C4-2B (cell line): ENCODE measurements at regions not wholly inside any gene's neighbourhood (a gene's known extent, or its start where the extent isn't known, plus 50 kb on each side); places are given as distances from the start of the nearest gene placed in this dataset.

Experiments used
- ZFX ChIP-seq: fragments of 450-650 bp; IDR thresholded peaks from 2 replicates; pipeline ENCODE4 v1.6.1; 2017
- TF ChIP-seq, protein P1 (sequence below): fragments of 450-650 bp; conservative IDR thresholded peaks from 2 replicates; pipeline ENCODE4 v1.5.1; 2017; ENCODE audit warnings: mild to moderate bottlenecking

DNA sequence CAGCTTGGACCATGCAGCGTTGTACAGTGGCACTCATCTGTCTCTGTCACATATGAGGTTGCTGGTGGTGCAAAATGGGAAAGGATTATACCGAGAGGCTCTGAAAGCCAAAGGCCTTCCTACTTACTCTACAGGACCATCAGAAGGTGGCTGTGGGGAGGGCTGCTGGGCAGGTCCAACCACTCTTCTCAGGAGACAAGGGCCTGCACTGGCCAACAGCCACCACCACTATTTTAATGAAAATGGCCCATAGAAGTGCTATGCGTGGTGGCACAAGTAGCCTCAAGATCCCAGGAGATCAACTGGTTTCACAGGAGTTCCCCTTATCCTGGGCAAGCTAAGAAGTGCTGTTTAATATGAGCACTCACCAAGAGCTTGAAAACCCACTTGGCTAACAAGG lies 52.3 kb downstream of the MRPL57 start:
- TF ChIP-seq, protein P1, sequence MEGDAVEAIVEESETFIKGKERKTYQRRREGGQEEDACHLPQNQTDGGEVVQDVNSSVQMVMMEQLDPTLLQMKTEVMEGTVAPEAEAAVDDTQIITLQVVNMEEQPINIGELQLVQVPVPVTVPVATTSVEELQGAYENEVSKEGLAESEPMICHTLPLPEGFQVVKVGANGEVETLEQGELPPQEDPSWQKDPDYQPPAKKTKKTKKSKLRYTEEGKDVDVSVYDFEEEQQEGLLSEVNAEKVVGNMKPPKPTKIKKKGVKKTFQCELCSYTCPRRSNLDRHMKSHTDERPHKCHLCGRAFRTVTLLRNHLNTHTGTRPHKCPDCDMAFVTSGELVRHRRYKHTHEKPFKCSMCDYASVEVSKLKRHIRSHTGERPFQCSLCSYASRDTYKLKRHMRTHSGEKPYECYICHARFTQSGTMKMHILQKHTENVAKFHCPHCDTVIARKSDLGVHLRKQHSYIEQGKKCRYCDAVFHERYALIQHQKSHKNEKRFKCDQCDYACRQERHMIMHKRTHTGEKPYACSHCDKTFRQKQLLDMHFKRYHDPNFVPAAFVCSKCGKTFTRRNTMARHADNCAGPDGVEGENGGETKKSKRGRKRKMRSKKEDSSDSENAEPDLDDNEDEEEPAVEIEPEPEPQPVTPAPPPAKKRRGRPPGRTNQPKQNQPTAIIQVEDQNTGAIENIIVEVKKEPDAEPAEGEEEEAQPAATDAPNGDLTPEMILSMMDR = no peak
- no peak for TF ChIP-seq ZFX
